ENCODE measurements at regions not wholly inside any gene's neighbourhood (a gene's known extent, or its start where the extent isn't known, plus 50 kb on each side); places are given as distances from the start of the nearest gene placed in this dataset.

DNA sequence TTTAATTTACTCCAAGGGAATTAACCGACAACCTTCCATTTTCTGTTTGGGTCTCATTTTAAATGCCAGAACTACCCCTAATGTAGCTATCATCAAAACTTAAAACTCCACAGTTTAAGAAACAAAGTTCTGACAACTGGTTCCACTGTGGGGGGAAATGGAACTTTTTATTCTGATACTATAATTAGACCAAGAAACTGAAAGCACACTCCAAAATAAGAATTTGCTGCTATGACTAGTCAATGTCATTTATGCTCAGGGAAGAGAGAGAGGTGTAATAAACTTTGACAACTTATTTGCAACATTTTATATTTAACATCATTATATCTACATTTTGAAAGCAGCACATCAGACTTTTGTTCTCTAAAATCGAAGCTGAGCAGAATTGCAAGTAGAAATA is 169.2 kb downstream of the ANXA2 start:
- TF ChIP-seq FOXA2 (IDR thresholded peaks at IDR 0.05) (no peak), GABPA (IDR thresholded peaks at IDR 0.05 in 1 of 2, conservative IDR thresholded peaks at IDR 0.05 in 1 of 2) (no peak), YY1 (IDR thresholded peaks at IDR 0.05) (no peak), EGR1 (IDR thresholded peaks at IDR 0.05; ENCODE audit: low read depth in 2 of 2) (no peak), RAD21 (IDR thresholded peaks at IDR 0.05) (no peak), TAF1 (conservative IDR thresholded peaks at IDR 0.05) (no peak), JUND (IDR thresholded peaks at IDR 0.05) (no peak), HNF4A (conservative IDR thresholded peaks at IDR 0.05) (no peak), RXRA (IDR thresholded peaks at IDR 0.05) (no peak)
- TF ChIP-seq, protein P1, sequence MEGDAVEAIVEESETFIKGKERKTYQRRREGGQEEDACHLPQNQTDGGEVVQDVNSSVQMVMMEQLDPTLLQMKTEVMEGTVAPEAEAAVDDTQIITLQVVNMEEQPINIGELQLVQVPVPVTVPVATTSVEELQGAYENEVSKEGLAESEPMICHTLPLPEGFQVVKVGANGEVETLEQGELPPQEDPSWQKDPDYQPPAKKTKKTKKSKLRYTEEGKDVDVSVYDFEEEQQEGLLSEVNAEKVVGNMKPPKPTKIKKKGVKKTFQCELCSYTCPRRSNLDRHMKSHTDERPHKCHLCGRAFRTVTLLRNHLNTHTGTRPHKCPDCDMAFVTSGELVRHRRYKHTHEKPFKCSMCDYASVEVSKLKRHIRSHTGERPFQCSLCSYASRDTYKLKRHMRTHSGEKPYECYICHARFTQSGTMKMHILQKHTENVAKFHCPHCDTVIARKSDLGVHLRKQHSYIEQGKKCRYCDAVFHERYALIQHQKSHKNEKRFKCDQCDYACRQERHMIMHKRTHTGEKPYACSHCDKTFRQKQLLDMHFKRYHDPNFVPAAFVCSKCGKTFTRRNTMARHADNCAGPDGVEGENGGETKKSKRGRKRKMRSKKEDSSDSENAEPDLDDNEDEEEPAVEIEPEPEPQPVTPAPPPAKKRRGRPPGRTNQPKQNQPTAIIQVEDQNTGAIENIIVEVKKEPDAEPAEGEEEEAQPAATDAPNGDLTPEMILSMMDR (IDR thresholded peaks at IDR 0.05; ENCODE audit: low read depth, low read length, missing input control), result no peak
- TF ChIP-seq, protein P2, sequence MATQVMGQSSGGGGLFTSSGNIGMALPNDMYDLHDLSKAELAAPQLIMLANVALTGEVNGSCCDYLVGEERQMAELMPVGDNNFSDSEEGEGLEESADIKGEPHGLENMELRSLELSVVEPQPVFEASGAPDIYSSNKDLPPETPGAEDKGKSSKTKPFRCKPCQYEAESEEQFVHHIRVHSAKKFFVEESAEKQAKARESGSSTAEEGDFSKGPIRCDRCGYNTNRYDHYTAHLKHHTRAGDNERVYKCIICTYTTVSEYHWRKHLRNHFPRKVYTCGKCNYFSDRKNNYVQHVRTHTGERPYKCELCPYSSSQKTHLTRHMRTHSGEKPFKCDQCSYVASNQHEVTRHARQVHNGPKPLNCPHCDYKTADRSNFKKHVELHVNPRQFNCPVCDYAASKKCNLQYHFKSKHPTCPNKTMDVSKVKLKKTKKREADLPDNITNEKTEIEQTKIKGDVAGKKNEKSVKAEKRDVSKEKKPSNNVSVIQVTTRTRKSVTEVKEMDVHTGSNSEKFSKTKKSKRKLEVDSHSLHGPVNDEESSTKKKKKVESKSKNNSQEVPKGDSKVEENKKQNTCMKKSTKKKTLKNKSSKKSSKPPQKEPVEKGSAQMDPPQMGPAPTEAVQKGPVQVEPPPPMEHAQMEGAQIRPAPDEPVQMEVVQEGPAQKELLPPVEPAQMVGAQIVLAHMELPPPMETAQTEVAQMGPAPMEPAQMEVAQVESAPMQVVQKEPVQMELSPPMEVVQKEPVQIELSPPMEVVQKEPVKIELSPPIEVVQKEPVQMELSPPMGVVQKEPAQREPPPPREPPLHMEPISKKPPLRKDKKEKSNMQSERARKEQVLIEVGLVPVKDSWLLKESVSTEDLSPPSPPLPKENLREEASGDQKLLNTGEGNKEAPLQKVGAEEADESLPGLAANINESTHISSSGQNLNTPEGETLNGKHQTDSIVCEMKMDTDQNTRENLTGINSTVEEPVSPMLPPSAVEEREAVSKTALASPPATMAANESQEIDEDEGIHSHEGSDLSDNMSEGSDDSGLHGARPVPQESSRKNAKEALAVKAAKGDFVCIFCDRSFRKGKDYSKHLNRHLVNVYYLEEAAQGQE (IDR thresholded peaks at IDR 0.05), result no peak
- TF ChIP-seq, protein P3, sequence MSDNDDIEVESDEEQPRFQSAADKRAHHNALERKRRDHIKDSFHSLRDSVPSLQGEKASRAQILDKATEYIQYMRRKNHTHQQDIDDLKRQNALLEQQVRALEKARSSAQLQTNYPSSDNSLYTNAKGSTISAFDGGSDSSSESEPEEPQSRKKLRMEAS (IDR thresholded peaks at IDR 0.05), result no peak
